GM19328 (cell line): ENCODE measurements at regions not wholly inside any gene's neighbourhood (a gene's known extent, or its start where the extent isn't known, plus 50 kb on each side); places are given as distances from the start of the nearest gene placed in this dataset.

Source experiments
- ATAC-seq: cut with Tn5 transposase; IDR thresholded peaks from one replicate; pipeline ENCODE4 v1.9.1; 2021; ENCODE audit warnings: mild to moderate bottlenecking, moderate library complexity; ENCODE audit not compliant: unreplicated experiment

DNA sequence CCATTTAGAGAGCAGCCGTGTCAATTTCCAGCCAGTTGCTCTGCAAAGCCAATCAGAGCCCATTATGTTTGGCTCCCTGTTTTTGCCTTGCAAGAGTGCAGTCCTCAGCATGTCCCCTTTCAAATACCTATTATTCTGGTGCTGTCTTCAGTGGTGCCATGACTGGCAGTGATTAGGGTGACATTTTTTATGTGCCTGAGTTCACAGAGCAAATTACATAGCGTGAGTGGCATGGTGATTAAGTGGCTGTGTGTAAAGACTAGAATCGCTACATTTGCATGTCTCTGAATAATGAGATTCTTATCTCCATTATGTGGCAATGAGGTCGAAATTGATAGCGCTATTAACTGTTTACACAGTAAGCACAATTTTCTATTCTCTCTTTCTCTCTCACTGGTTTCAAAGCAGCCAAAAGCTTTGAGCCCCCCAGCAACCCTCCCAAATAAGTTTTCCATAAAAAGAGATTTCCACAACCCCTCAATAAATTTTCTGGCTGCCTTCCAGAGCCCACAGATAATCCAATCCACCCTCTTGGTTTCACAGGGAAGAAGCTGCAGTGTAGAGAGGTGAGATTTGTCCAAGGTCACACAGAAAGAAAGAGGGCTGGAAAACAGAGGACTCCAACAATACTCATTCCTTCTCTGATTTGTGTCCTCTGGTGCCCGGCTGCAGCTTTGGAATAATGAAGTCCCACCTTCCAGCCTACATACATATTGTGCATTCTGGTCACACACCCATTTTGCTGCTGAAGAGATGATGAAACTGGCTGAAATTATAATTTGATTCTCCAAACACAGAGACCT, 58.8 kb upstream of the NUDT4 start:
- no peak for ATAC-seq

DNA sequence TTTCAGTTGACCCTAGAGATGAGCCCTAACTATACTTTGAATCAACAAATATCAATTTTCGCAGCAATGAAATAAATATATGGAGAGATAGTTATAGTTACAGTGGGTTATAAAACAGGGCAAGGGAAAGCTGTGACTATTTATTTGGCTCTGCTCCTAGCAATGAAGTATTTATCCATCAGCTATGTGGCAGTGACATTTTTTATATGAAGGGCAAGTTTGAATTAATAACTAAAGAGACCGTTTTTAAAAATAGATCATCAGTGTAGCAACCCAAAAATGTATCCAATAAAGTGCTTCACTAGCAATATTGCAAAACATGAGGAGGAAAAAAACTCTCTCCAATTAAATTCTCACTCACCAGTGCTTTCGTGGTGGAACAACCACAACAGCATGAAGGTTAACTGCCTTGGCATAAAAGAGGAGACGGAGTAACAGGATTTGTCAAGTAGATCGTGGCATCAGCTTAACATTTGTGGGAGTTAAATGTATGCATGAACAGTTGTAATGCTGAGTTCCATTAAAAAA, 58.1 kb upstream of the NUDT4 start:
- ATAC-seq: no peak

DNA sequence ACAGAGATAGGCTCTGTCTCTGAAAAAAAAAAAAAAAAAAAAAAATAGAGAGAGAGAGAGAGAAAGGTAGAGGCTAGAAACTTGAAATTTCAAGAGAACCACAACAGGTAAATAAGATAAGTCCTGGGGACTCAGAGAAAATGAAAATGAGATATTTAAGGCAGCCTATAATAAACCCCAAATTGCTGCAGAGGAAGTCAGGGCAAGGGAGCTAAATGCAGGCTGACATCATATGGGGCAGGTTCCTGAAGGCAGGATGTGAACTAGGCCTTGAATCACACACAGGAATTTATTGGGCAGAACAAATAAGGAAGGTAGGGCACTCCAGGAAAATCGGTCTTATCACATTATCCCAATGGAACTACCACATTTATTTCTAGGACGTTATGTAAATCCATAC, 54.9 kb upstream of the NUDT4 start:
- ATAC-seq: no peak

DNA sequence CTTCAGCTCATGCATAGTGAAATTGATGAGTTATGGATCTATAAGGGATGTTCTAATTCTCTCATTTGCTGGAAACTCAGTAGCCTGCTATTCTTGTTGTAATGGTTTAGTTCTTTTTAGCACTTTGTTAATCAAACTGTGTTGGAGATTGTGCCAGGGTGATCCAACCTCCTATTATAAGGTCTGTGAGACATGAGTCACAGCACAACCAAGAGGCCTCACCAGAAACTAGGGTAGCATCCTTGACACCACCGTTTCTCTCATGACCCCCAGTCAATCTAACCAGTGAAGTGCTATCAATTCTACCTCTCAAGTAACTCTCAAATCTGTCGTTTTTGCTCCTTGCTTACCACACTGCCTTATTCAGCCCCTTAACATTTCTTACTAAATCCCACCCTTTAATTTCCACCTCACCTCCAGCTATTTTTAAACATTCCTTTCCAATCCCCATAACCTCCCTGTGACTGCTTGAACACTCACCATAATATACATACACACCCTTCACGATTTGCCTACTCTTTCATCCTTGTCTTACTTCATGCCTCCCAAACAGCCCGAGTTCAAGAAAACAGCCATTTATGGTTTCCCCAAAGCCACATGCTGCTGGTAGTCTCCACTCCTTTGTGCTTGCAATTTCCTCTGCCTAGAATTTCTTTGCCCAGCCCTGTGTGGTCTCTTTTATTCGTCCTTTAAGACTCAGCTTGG, 53.9 kb upstream of the NUDT4 start:
- no peak for ATAC-seq

DNA sequence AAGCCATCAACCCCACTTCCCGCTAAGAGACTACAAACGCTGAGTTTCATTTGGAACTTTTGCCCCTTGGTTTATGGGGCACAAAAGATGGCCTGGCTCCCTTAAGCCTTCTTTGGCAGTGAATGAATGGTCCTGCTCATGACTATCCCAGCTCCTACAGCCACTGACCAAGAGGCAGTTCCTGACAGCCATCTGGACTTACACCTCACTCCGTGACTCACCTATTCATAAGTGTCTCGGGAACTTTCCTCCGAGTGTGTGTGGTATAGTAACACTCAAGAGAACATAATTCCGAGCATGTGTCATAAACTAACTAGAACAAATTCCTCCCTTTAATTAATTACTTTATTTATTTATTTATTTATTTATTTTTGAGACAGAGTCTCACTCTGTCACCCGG, 51.9 kb upstream of the NUDT4 start:
- no peak for ATAC-seq
